ENCODE measurements at regions not wholly inside any gene's neighbourhood (a gene's known extent, or its start where the extent isn't known, plus 50 kb on each side); places are given as distances from the start of the nearest gene placed in this dataset.

DNA sequence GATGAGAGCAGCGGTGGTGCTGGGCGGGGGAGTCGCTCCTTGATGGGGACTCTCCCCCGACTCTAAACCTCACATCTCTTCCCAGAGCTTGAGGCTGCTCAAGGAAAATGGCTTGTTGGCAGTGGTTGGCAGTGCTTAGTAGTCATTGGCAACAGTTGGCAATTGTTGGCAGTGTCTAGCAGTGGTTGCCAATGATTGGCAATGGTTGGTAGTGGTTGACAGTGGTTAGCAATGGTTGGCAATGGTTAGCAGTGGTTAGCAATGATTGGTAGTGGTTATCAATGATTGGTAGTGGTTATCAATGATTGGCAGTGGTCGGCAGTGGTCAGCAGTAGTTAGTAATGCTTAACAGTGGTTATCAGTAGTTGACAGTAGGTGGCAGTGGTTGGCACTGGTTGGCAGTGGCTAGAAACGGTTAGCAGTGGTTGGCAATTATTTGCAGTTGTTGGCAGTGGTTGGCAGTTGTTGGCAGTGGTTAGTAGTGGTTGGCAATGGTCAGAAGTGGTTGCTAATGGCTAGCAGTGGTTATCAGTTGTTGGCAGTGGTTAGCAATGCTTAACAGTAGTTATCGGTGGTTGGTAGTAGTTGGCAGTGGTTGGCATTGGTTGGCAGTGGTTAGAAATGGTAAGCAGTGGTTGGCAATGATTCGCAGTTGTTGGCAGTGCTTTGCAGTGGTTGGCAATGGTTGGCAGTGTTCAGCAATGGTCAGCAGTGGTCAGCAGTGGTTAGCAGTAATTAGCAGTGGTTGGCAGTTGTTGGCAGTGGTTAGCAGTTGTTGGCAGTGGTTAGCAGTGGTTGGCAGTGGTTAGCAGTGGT is 85.4 kb upstream of the OTOS start:
- H3F3A ChIP-seq (ENCODE audit: low read depth) = no peaks in the 10 kb centered on the region
- DNase-seq (ENCODE audit: low spot score) = no peak
- peaks cover 28% of the 10 kb centered on the region for H3K9me3 Mint-ChIP-seq
- H3K4me1 Mint-ChIP-seq = no peaks in the 10 kb centered on the region
- H3K4me2 ChIP-seq = no peak overlapping the region
- peak overlapping the region; percentile 21 for H3K27ac Mint-ChIP-seq
- TF ChIP-seq EZH2phosphoT487 (IDR thresholded peaks at IDR 0.05) (no peak), CTCF (IDR thresholded peaks at IDR 0.05) (peak; percentile 12)
- no peaks in the 10 kb centered on the region for H4K20me1 ChIP-seq (ENCODE audit: low read depth)
- no peak overlapping the region for H2AFZ ChIP-seq (replicated peaks)
- H3K36me3 Mint-ChIP-seq = no peaks in the 10 kb centered on the region
- no peaks in the 10 kb centered on the region for H3K9me3 ChIP-seq (ENCODE audit: low read depth)
- no peaks in the 10 kb centered on the region for H3K27me3 ChIP-seq
- H3K27ac ChIP-seq = no peak overlapping the region
- peaks cover 16% of the 10 kb centered on the region for H3K27me3 Mint-ChIP-seq (ENCODE audit: insufficient read depth, low read depth)
- H3K36me3 ChIP-seq = no peaks in the 10 kb centered on the region
- peak overlapping the region; percentile 39 for H3K4me3 Mint-ChIP-seq
- H3K4me3 ChIP-seq = no peak overlapping the region
- no peaks in the 10 kb centered on the region for H3K79me2 ChIP-seq (ENCODE audit: low read depth)
- no peak overlapping the region for H3K9ac ChIP-seq
- H3K4me1 ChIP-seq = no peaks in the 10 kb centered on the region

- Histone ChIP-seq H3K9ac (no peak overlapping the region), H3K9me3 (ENCODE audit: low read depth) (no peaks in the 10 kb centered on the region), H3K36me3 (no peaks in the 10 kb centered on the region), H3K79me2 (ENCODE audit: low read depth) (no peaks in the 10 kb centered on the region), H3K27ac (no peak overlapping the region), H3K4me1 (no peaks in the 10 kb centered on the region), H3K4me2 (no peak overlapping the region), H3K27me3 (no peaks in the 10 kb centered on the region), H3F3A (ENCODE audit: low read depth) (no peaks in the 10 kb centered on the region), H2AFZ (replicated peaks) (no peak overlapping the region), H3K4me3 (no peak overlapping the region), H4K20me1 (ENCODE audit: low read depth) (no peaks in the 10 kb centered on the region)
- H3K27ac Mint-ChIP-seq = no peak overlapping the region
- H3K36me3 Mint-ChIP-seq = no peaks in the 10 kb centered on the region
- H3K9me3 Mint-ChIP-seq = peaks cover 28% of the 10 kb centered on the region
- no peak overlapping the region for H3K4me3 Mint-ChIP-seq
- no peak for DNase-seq (ENCODE audit: low spot score)
- H3K27me3 Mint-ChIP-seq (ENCODE audit: insufficient read depth, low read depth) = peaks cover 16% of the 10 kb centered on the region
- no peak for TF ChIP-seq EZH2phosphoT487 (IDR thresholded peaks at IDR 0.05)
- no peak for TF ChIP-seq EZH2 (IDR thresholded peaks at IDR 0.05)
- no peak for TF ChIP-seq CTCF (IDR thresholded peaks at IDR 0.05)
- H3K4me1 Mint-ChIP-seq = no peaks in the 10 kb centered on the region
These were observed 86.4 kb upstream of the OTOS start for GRCh38 chr2:240226672-240227537.

DNA sequence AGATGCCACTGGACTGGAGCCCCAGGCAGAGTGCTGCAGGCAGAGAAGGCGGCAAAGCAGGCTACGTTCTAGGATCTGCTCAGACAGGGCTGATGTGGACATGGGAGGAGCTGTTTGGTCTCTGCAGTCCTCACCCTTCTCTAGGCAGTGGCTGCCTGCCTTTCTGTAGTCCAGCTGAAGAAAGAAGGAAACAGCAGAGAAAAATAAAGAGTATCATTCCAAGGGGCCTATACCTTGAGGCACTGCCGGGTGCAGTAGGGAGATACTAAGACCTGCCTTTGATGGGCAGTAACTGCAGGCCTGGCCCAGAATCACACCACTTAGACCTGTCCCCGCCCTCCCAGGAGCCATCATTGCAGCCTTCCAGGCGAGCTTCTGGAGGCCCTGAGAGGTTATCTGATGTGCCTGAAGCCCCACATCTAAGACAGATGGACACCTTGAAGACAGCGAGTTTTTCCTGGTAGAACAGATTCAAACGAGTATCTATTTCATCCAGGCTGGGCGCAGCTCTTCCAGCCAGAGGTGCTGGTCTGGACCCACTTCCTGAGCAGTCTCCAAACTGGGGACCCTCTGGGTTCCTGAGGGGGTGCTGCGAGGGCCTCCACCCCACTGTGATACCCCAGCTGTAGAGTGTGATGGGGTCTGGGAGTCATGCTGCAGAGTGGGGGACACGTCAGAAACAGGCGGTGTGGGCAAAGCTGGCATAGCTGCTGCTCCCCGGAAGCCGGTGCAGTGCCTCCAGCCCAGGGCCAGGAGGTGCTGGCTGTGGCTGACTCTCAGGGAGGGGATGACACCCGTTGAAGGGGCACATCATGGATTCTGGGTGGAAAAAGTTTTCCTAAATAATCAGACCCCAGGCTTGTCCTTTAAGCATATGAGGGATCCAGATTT is 87.3 kb upstream of the OTOS start:
- Histone ChIP-seq H3K9me3 (ENCODE audit: low read depth) (no peaks in the 10 kb centered on the region), H3F3A (ENCODE audit: low read depth) (no peaks in the 10 kb centered on the region), H3K4me1 (no peaks in the 10 kb centered on the region), H4K20me1 (ENCODE audit: low read depth) (no peaks in the 10 kb centered on the region), H3K27me3 (no peaks in the 10 kb centered on the region), H2AFZ (replicated peaks) (no peak overlapping the region), H3K36me3 (no peaks in the 10 kb centered on the region), H3K4me3 (no peak overlapping the region), H3K9ac (no peak overlapping the region), H3K79me2 (ENCODE audit: low read depth) (no peaks in the 10 kb centered on the region), H3K27ac (no peak overlapping the region), H3K4me2 (no peak overlapping the region)
- H3K36me3 Mint-ChIP-seq = no peaks in the 10 kb centered on the region
- no peak for TF ChIP-seq CTCF (IDR thresholded peaks at IDR 0.05)
- TF ChIP-seq EZH2 (IDR thresholded peaks at IDR 0.05) = no peak
- no peak for TF ChIP-seq EZH2phosphoT487 (IDR thresholded peaks at IDR 0.05)
- DNase-seq (ENCODE audit: low spot score) = no peak
- peaks cover 23% of the 10 kb centered on the region for H3K9me3 Mint-ChIP-seq
- no peak overlapping the region for H3K4me3 Mint-ChIP-seq
- H3K27me3 Mint-ChIP-seq (ENCODE audit: insufficient read depth, low read depth) = peaks cover 16% of the 10 kb centered on the region
- no peaks in the 10 kb centered on the region for H3K4me1 Mint-ChIP-seq
- H3K27ac Mint-ChIP-seq = no peak overlapping the region
